ENCODE measurements at regions not wholly inside any gene's neighbourhood (a gene's known extent, or its start where the extent isn't known, plus 50 kb on each side); places are given as distances from the start of the nearest gene placed in this dataset.

- Mint-ChIP-seq H3K4me1 (ENCODE audit: unreplicated experiment) (no peaks in the 10 kb centered on the region), H3K4me3 (no peak overlapping the region), H3K9me3 (peaks cover 3% of the 10 kb centered on the region), H3K27me3 (no peaks in the 10 kb centered on the region), H3K36me3 (no peaks in the 10 kb centered on the region), H3K27ac (no peak overlapping the region)
- TF ChIP-seq, protein P1, sequence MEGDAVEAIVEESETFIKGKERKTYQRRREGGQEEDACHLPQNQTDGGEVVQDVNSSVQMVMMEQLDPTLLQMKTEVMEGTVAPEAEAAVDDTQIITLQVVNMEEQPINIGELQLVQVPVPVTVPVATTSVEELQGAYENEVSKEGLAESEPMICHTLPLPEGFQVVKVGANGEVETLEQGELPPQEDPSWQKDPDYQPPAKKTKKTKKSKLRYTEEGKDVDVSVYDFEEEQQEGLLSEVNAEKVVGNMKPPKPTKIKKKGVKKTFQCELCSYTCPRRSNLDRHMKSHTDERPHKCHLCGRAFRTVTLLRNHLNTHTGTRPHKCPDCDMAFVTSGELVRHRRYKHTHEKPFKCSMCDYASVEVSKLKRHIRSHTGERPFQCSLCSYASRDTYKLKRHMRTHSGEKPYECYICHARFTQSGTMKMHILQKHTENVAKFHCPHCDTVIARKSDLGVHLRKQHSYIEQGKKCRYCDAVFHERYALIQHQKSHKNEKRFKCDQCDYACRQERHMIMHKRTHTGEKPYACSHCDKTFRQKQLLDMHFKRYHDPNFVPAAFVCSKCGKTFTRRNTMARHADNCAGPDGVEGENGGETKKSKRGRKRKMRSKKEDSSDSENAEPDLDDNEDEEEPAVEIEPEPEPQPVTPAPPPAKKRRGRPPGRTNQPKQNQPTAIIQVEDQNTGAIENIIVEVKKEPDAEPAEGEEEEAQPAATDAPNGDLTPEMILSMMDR (conservative IDR thresholded peaks at IDR 0.05), result no peak
- DNase-seq (ENCODE audit: extremely low spot score, unreplicated experiment), result no peak
Observed at GRCh38 chr4:66628146-66628545, 917.2 kb downstream of the CENPC start.

- Mint-ChIP-seq H3K27me3 (no peaks in the 10 kb centered on the region), H3K36me3 (no peaks in the 10 kb centered on the region), H3K9me3 (peaks cover 3% of the 10 kb centered on the region)
Observed at GRCh38 chr4:66625480-66625879, 919.8 kb downstream of the CENPC start.

GRCh38 chr4:66613591-66613990 lies 931.7 kb downstream of the CENPC start:
- TF ChIP-seq, protein P1 (conservative IDR thresholded peaks at IDR 0.05), result no peak
- no peak overlapping the region for H3K27ac Mint-ChIP-seq
- no peaks in the 10 kb centered on the region for H3K4me1 Mint-ChIP-seq (ENCODE audit: unreplicated experiment)
- no peaks in the 10 kb centered on the region for H3K27me3 Mint-ChIP-seq
- peaks cover 5% of the 10 kb centered on the region for H3K9me3 Mint-ChIP-seq
- no peak overlapping the region for H3K4me3 Mint-ChIP-seq
- DNase-seq (ENCODE audit: extremely low spot score, unreplicated experiment), result no peak
- H3K36me3 Mint-ChIP-seq, result no peaks in the 10 kb centered on the region

More at GRCh38 chr4:66625480-66625879, 919.8 kb downstream of the CENPC start:
- TF ChIP-seq, protein P1 (conservative IDR thresholded peaks at IDR 0.05), result no peak
- DNase-seq (ENCODE audit: extremely low spot score, unreplicated experiment), result no peak
- H3K4me3 Mint-ChIP-seq, result no peak overlapping the region
- H3K27ac Mint-ChIP-seq, result no peak overlapping the region
- H3K4me1 Mint-ChIP-seq (ENCODE audit: unreplicated experiment), result no peaks in the 10 kb centered on the region

GRCh38 chr4:66609014-66609413 lies 936.3 kb downstream of the CENPC start:
- TF ChIP-seq, protein P1 (conservative IDR thresholded peaks at IDR 0.05), result no peak
- DNase-seq (ENCODE audit: extremely low spot score, unreplicated experiment), result no peak
- Mint-ChIP-seq H3K27ac (no peak overlapping the region), H3K4me1 (ENCODE audit: unreplicated experiment) (no peaks in the 10 kb centered on the region), H3K9me3 (no peaks in the 10 kb centered on the region), H3K4me3 (no peak overlapping the region), H3K27me3 (no peaks in the 10 kb centered on the region), H3K36me3 (no peaks in the 10 kb centered on the region)

DNA sequence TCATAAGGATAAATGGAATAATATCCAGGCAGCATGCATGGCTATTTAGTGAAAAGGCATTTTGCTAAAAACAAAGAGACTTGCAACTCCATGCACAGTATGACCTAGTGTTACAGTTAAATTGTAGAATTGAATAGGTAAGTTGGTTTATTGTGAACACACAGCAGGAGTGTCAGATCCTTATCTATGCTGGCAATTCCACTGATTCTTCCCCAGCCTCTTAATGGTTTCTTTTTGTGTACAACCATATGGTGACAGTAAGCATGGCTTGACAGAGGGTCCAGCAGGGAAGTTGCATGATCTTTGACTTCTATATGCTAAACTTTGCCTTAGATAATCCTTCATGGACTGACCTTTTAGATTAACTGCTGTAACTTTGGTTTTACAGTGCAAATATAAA lies 936.6 kb upstream of the EPHA5 start:
- Mint-ChIP-seq H3K9me3 (no peaks in the 10 kb centered on the region), H3K27ac (no peak overlapping the region), H3K4me3 (no peak overlapping the region), H3K4me1 (ENCODE audit: unreplicated experiment) (no peaks in the 10 kb centered on the region), H3K27me3 (no peaks in the 10 kb centered on the region), H3K36me3 (no peaks in the 10 kb centered on the region)
- DNase-seq (ENCODE audit: extremely low spot score, unreplicated experiment), result no peak
- TF ChIP-seq, protein P1 (conservative IDR thresholded peaks at IDR 0.05), result no peak

DNA sequence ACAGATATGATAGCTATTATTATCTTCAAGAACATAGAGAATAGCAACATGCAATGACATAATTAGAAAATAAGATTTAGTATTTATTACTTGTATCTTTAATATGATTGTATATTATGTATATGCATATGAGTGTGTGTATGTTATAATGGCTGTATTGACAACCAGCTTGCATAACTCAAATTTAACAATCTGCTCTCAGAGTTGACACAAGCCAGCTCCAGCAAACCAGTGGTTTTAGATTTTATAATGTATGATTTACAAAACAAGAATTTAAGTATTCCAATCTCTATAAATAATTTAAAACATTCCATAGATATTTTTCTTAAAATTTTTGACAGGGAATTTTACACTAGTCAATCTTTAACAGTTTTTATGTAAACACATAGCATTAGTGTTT lies 935.9 kb upstream of the EPHA5 start:
- TF ChIP-seq, protein P1 (conservative IDR thresholded peaks at IDR 0.05), result no peak
- no peaks in the 10 kb centered on the region for H3K4me1 Mint-ChIP-seq (ENCODE audit: unreplicated experiment)
- no peak overlapping the region for H3K27ac Mint-ChIP-seq
- H3K9me3 Mint-ChIP-seq, result no peaks in the 10 kb centered on the region
- DNase-seq (ENCODE audit: extremely low spot score, unreplicated experiment), result no peak
- H3K36me3 Mint-ChIP-seq, result no peaks in the 10 kb centered on the region
- no peaks in the 10 kb centered on the region for H3K27me3 Mint-ChIP-seq
- no peak overlapping the region for H3K4me3 Mint-ChIP-seq
